DOHH2 (cell line): ENCODE measurements at regions not wholly inside any gene's neighbourhood (a gene's known extent, or its start where the extent isn't known, plus 50 kb on each side); places are given as distances from the start of the nearest gene placed in this dataset.

Source experiments
- H3F3A ChIP-seq: fragments of 200-600 bp; sonication (generic), shearing (Covaris generic); 2 replicates; pipeline ENCODE4 v1.6.0; 2016; ENCODE audit warnings: antibody characterized with exemption, mild to moderate bottlenecking; ENCODE audit not compliant: control insufficient read depth, insufficient read depth
- H3K27ac ChIP-seq: fragments of 200-600 bp; sonication (generic); 2 replicates; pipeline ENCODE4 v1.5.1; 2014; ENCODE audit warnings: low read depth, mild to moderate bottlenecking, low read length, moderate library complexity
- H3K27me3 ChIP-seq: fragments of 200-600 bp; sonication (generic); 2 replicates; pipeline ENCODE4 v1.6.1; 2014; ENCODE audit warnings: mild to moderate bottlenecking, low read length, mixed read lengths; ENCODE audit not compliant: control insufficient read depth
- H3K36me3 ChIP-seq: fragments of 200-600 bp; sonication (generic); 2 replicates; pipeline ENCODE4 v1.6.1; 2014; ENCODE audit warnings: mild to moderate bottlenecking, low read length, moderate library complexity, mixed read lengths; ENCODE audit not compliant: control insufficient read depth
- H3K4me1 ChIP-seq: fragments of 200-600 bp; sonication (generic); 2 replicates; pipeline ENCODE4 v1.6.1; 2014; ENCODE audit warnings: mild to moderate bottlenecking, low read length, mixed read lengths; ENCODE audit not compliant: control insufficient read depth
- H3K4me2 ChIP-seq: fragments of 200-600 bp; sonication (generic); 2 replicates; pipeline ENCODE4 v1.6.0; 2014; ENCODE audit warnings: mild to moderate bottlenecking, low read length, moderate library complexity
- H3K4me3 ChIP-seq: fragments of 200-600 bp; sonication (generic); 2 replicates; pipeline ENCODE4 v1.5.1; 2014; ENCODE audit warnings: mild to moderate bottlenecking, low read length, mixed read lengths
- H3K79me2 ChIP-seq: fragments of 200-600 bp; sonication (generic); 2 replicates; pipeline ENCODE4 v1.6.1; 2014; ENCODE audit warnings: mild to moderate bottlenecking, low read length, mixed read lengths; ENCODE audit not compliant: control insufficient read depth
- H3K9me2 ChIP-seq: fragments of 200-600 bp; sonication (generic); replicated peaks from 2 replicates; pipeline ENCODE4 v1.6.1; 2014; ENCODE audit warnings: mild to moderate bottlenecking, low read length, mixed read lengths; ENCODE audit not compliant: control insufficient read depth
- H3K9me3 ChIP-seq: fragments of 200-600 bp; sonication (generic); 2 replicates; pipeline ENCODE4 v1.6.1; 2014; ENCODE audit warnings: antibody characterized with exemption, low read length, mixed read lengths; ENCODE audit not compliant: control insufficient read depth, insufficient read depth
- H4K20me1 ChIP-seq: fragments of 200-600 bp; sonication (generic); 2 replicates; pipeline ENCODE4 v1.6.0; 2014; ENCODE audit warnings: low read depth, mild to moderate bottlenecking, antibody characterized with exemption, low read length, moderate library complexity; ENCODE audit not compliant: control insufficient read depth, insufficient read depth
- EZH2phosphoT487 ChIP-seq: fragments of 200-600 bp; sonication (generic); IDR thresholded peaks from 2 replicates; pipeline ENCODE4 v1.6.1; 2017; ENCODE audit warnings: borderline replicate concordance, mild to moderate bottlenecking, antibody characterized with exemption, low read length, moderate library complexity, mixed read lengths
- TF ChIP-seq, protein P1 (sequence below): fragments of 200-600 bp; sonication (generic); IDR thresholded peaks from one replicate; pipeline ENCODE4 v1.5.1; 2014; ENCODE audit warnings: antibody characterized with exemption, mild to moderate bottlenecking, low read depth, low read length; ENCODE audit not compliant: poor library complexity, severe bottlenecking

GRCh38 chr3:34955680-34956079, 683.6 kb upstream of the ARPP21 start:
- TF ChIP-seq, protein P1, sequence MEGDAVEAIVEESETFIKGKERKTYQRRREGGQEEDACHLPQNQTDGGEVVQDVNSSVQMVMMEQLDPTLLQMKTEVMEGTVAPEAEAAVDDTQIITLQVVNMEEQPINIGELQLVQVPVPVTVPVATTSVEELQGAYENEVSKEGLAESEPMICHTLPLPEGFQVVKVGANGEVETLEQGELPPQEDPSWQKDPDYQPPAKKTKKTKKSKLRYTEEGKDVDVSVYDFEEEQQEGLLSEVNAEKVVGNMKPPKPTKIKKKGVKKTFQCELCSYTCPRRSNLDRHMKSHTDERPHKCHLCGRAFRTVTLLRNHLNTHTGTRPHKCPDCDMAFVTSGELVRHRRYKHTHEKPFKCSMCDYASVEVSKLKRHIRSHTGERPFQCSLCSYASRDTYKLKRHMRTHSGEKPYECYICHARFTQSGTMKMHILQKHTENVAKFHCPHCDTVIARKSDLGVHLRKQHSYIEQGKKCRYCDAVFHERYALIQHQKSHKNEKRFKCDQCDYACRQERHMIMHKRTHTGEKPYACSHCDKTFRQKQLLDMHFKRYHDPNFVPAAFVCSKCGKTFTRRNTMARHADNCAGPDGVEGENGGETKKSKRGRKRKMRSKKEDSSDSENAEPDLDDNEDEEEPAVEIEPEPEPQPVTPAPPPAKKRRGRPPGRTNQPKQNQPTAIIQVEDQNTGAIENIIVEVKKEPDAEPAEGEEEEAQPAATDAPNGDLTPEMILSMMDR = no peak
- no peak for TF ChIP-seq EZH2phosphoT487
- H4K20me1 ChIP-seq = no peaks in the 10 kb centered on the region
- H3K79me2 ChIP-seq = no peaks in the 10 kb centered on the region
- H3K9me3 ChIP-seq = no peaks in the 10 kb centered on the region
- no peak overlapping the region for H3K27ac ChIP-seq
- no peak overlapping the region for H3K4me2 ChIP-seq
- no peak overlapping the region for H3K4me3 ChIP-seq
- H3K9me2 ChIP-seq = no peaks in the 10 kb centered on the region
- H3F3A ChIP-seq = no peaks in the 10 kb centered on the region
- H3K4me1 ChIP-seq = no peaks in the 10 kb centered on the region
- H3K27me3 ChIP-seq = no peaks in the 10 kb centered on the region
- H3K36me3 ChIP-seq = no peaks in the 10 kb centered on the region

DNA sequence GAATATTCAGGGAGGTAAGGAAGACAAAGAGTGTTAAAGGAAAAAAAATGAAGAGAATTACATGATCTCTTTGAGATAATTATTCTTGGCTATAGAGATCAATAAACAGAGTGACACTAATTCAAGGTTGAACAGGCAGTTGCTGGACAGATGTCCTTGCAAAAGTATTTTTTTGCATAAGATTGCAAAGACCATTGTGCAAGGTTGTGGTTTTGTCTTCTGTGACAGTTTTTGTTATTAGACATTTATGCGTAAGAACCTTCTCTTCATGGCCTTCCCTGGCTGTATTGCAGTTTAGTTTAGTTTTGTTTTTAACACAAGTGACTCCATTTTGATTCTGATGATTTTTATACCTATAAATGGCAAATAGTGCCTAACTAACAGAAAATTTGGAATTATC, 682.8 kb upstream of the ARPP21 start:
- Histone ChIP-seq H3K4me1 (no peaks in the 10 kb centered on the region), H4K20me1 (no peaks in the 10 kb centered on the region), H3K27ac (no peak overlapping the region), H3K9me3 (no peaks in the 10 kb centered on the region), H3K79me2 (no peaks in the 10 kb centered on the region), H3K36me3 (no peaks in the 10 kb centered on the region), H3F3A (no peaks in the 10 kb centered on the region), H3K9me2 (no peaks in the 10 kb centered on the region), H3K4me3 (no peak overlapping the region), H3K4me2 (no peak overlapping the region), H3K27me3 (no peaks in the 10 kb centered on the region)
- no peak for TF ChIP-seq EZH2phosphoT487
- TF ChIP-seq, protein P1 = no peak

GRCh38 chr3:34957677-34958076, 681.6 kb upstream of the ARPP21 start:
- Histone ChIP-seq H3K4me3 (no peak overlapping the region), H3K9me2 (no peaks in the 10 kb centered on the region), H3F3A (no peaks in the 10 kb centered on the region), H3K4me2 (no peak overlapping the region), H3K36me3 (no peaks in the 10 kb centered on the region), H4K20me1 (no peaks in the 10 kb centered on the region), H3K27ac (no peak overlapping the region), H3K27me3 (no peaks in the 10 kb centered on the region), H3K9me3 (no peaks in the 10 kb centered on the region), H3K79me2 (no peaks in the 10 kb centered on the region), H3K4me1 (no peaks in the 10 kb centered on the region)
- TF ChIP-seq, protein P1 = no peak
- TF ChIP-seq EZH2phosphoT487 = no peak

GRCh38 chr3:34969513-34969912, 669.8 kb upstream of the ARPP21 start:
- TF ChIP-seq, protein P1 = no peak
- no peak for TF ChIP-seq EZH2phosphoT487
- Histone ChIP-seq H3K4me1 (no peaks in the 10 kb centered on the region), H3K36me3 (no peaks in the 10 kb centered on the region), H3K9me3 (no peaks in the 10 kb centered on the region), H3K4me3 (no peak overlapping the region), H3K79me2 (no peaks in the 10 kb centered on the region), H4K20me1 (no peaks in the 10 kb centered on the region), H3K9me2 (no peaks in the 10 kb centered on the region), H3K27me3 (no peaks in the 10 kb centered on the region), H3F3A (no peaks in the 10 kb centered on the region), H3K27ac (no peak overlapping the region), H3K4me2 (no peak overlapping the region)
